ENCODE measurements at regions not wholly inside any gene's neighbourhood (a gene's known extent, or its start where the extent isn't known, plus 50 kb on each side); places are given as distances from the start of the nearest gene placed in this dataset.

GRCh38 chr5:82564963-82565362, 286.8 kb upstream of the RPS23 start:
- TF ChIP-seq CTCF (IDR thresholded peaks at IDR 0.05) (no peak), POLR2AphosphoS5 (IDR thresholded peaks at IDR 0.05) (no peak), POLR2A (IDR thresholded peaks at IDR 0.05) (no peak)
